ENCODE measurements at regions not wholly inside any gene's neighbourhood (a gene's known extent, or its start where the extent isn't known, plus 50 kb on each side); places are given as distances from the start of the nearest gene placed in this dataset.
A peak's percentile ranks its signal among the peaks of the same experiment; 100 is the strongest.

GRCh38 chr15:68489421-68489820, 57.5 kb upstream of the ITGA11 start:
- no peak for DNase-seq
- Histone ChIP-seq H2BK120ac (ENCODE audit: low read depth, low read length) (no peak overlapping the region), H2AFZ (ENCODE audit: low read depth, low read length) (no peak overlapping the region), H3K9me3 (ENCODE audit: control insufficient read depth, low read length) (peaks cover 3% of the 10 kb centered on the region), H2BK15ac (ENCODE audit: low read depth, poor library complexity, severe bottlenecking) (no peak overlapping the region), H3K18ac (ENCODE audit: low read depth in 1 of 2, low read length in 2 of 2) (peak overlapping the region in 1 of 2 experiments; percentile 25), H2BK12ac (ENCODE audit: low read length in 2 of 2) (peak overlapping the region in 1 of 2 experiments; percentile 38), H3K4me3 (ENCODE audit: insufficient read depth in 1 of 2, low read depth in 1 of 2, low read length in 2 of 2) (no peak overlapping the region), H4K91ac (ENCODE audit: low read length) (no peak overlapping the region), H4K8ac (ENCODE audit: low read length) (no peak overlapping the region), H3K9ac (ENCODE audit: low read length) (no peak overlapping the region), H3K4ac (ENCODE audit: low read depth in 1 of 2, low read length in 2 of 2) (no peak overlapping the region), H3K14ac (ENCODE audit: low read length in 2 of 2) (no peak overlapping the region), H3K4me2 (ENCODE audit: low read length, poor library complexity, severe bottlenecking) (no peak overlapping the region), H3K27ac (ENCODE audit: low read length, poor library complexity, severe bottlenecking) (peak overlapping the region; percentile 96), H3K4me1 (ENCODE audit: control insufficient read depth, insufficient read depth, low read depth, low read length) (peaks cover 47% of the 10 kb centered on the region), H3K79me1 (replicated peaks; ENCODE audit: low read length, poor library complexity, severe bottlenecking) (no peaks in the 10 kb centered on the region), H2BK5ac (ENCODE audit: low read depth, low read length, poor library complexity, severe bottlenecking) (peak overlapping the region; percentile 88), H3K36me3 (ENCODE audit: control insufficient read depth in 1 of 2, insufficient read depth in 2 of 2, low read depth in 1 of 2, low read length in 2 of 2) (no peaks in the 10 kb centered on the region), H3K27me3 (ENCODE audit: control insufficient read depth in 1 of 2, insufficient read depth in 1 of 2, low read length in 2 of 2) (no peaks in the 10 kb centered on the region), H3K23ac (ENCODE audit: low read length in 2 of 2) (no peak overlapping the region), H2AK5ac (ENCODE audit: low read length, severe bottlenecking) (no peak overlapping the region)
- WGBS: 69% methylated on average over 2 of the region's 3 CpGs

- Histone ChIP-seq H3K4ac (ENCODE audit: low read depth in 1 of 2, low read length in 2 of 2) (no peak overlapping the region), H2BK120ac (ENCODE audit: low read depth, low read length) (no peak overlapping the region), H2BK5ac (ENCODE audit: low read depth, low read length, poor library complexity, severe bottlenecking) (no peak overlapping the region), H3K79me1 (replicated peaks; ENCODE audit: low read length, poor library complexity, severe bottlenecking) (no peaks in the 10 kb centered on the region), H3K4me3 (ENCODE audit: insufficient read depth in 1 of 2, low read depth in 1 of 2, low read length in 2 of 2) (no peak overlapping the region), H3K27ac (ENCODE audit: low read length, poor library complexity, severe bottlenecking) (no peak overlapping the region), H4K8ac (ENCODE audit: low read length) (no peak overlapping the region), H3K18ac (ENCODE audit: low read depth in 1 of 2, low read length in 2 of 2) (peak overlapping the region in 1 of 2 experiments; percentile 46), H2BK12ac (ENCODE audit: low read length in 2 of 2) (peak overlapping the region in 1 of 2 experiments; percentile 59), H3K9me3 (ENCODE audit: control insufficient read depth, low read length) (peaks cover 3% of the 10 kb centered on the region), H3K14ac (ENCODE audit: low read length in 2 of 2) (no peak overlapping the region), H3K27me3 (ENCODE audit: control insufficient read depth in 1 of 2, insufficient read depth in 1 of 2, low read length in 2 of 2) (no peaks in the 10 kb centered on the region), H4K91ac (ENCODE audit: low read length) (no peak overlapping the region), H3K9ac (ENCODE audit: low read length) (no peak overlapping the region), H3K4me1 (ENCODE audit: control insufficient read depth, insufficient read depth, low read depth, low read length) (peaks cover 31% of the 10 kb centered on the region), H2BK15ac (ENCODE audit: low read depth, poor library complexity, severe bottlenecking) (no peak overlapping the region), H3K4me2 (ENCODE audit: low read length, poor library complexity, severe bottlenecking) (no peak overlapping the region), H3K36me3 (ENCODE audit: control insufficient read depth in 1 of 2, insufficient read depth in 2 of 2, low read depth in 1 of 2, low read length in 2 of 2) (no peaks in the 10 kb centered on the region), H2AK5ac (ENCODE audit: low read length, severe bottlenecking) (peak overlapping the region; percentile 99), H3K23ac (ENCODE audit: low read length in 2 of 2) (no peak overlapping the region), H2AFZ (ENCODE audit: low read depth, low read length) (no peak overlapping the region)
- DNase-seq: no peak
- WGBS: 97% methylated on average over 4 of the region's 5 CpGs
Observed at GRCh38 chr15:68491415-68492106, 59.6 kb upstream of the ITGA11 start.

GRCh38 chr15:68492855-68493254, 60.9 kb upstream of the ITGA11 start:
- H3K27me3 ChIP-seq (ENCODE audit: control insufficient read depth in 1 of 2, insufficient read depth in 1 of 2, low read length in 2 of 2): no peaks in the 10 kb centered on the region
- H2BK5ac ChIP-seq (ENCODE audit: low read depth, low read length, poor library complexity, severe bottlenecking): no peak overlapping the region
- peak overlapping the region; percentile 56 for H3K27ac ChIP-seq (ENCODE audit: low read length, poor library complexity, severe bottlenecking)
- peaks cover 3% of the 10 kb centered on the region for H3K9me3 ChIP-seq (ENCODE audit: control insufficient read depth, low read length)
- H3K18ac ChIP-seq (ENCODE audit: low read depth in 1 of 2, low read length in 2 of 2): no peak overlapping the region
- H2AFZ ChIP-seq (ENCODE audit: low read depth, low read length): no peak overlapping the region
- no peak for DNase-seq
- no peak overlapping the region for H2BK15ac ChIP-seq (ENCODE audit: low read depth, poor library complexity, severe bottlenecking)
- H2BK12ac ChIP-seq (ENCODE audit: low read length in 2 of 2): peak overlapping the region in 1 of 2 experiments; percentile 39
- H3K14ac ChIP-seq (ENCODE audit: low read length in 2 of 2): peak overlapping the region in 1 of 2 experiments; percentile 58
- H3K4me1 ChIP-seq (ENCODE audit: control insufficient read depth, insufficient read depth, low read depth, low read length): peaks cover 22% of the 10 kb centered on the region
- no peak overlapping the region for H3K4me2 ChIP-seq (ENCODE audit: low read length, poor library complexity, severe bottlenecking)
- no peak overlapping the region for H2BK120ac ChIP-seq (ENCODE audit: low read depth, low read length)
- 82% methylated on average over 3 of the region's 4 CpGs for WGBS
- H3K9ac ChIP-seq (ENCODE audit: low read length): peak overlapping the region; percentile 51
- no peaks in the 10 kb centered on the region for H3K79me1 ChIP-seq (replicated peaks; ENCODE audit: low read length, poor library complexity, severe bottlenecking)
- H3K23ac ChIP-seq (ENCODE audit: low read length in 2 of 2): peak overlapping the region in 1 of 2 experiments; percentile 15
- H3K4ac ChIP-seq (ENCODE audit: low read depth in 1 of 2, low read length in 2 of 2): no peak overlapping the region
- H3K4me3 ChIP-seq (ENCODE audit: insufficient read depth in 1 of 2, low read depth in 1 of 2, low read length in 2 of 2): peak overlapping the region in 1 of 2 experiments; percentile 17
- no peak overlapping the region for H4K8ac ChIP-seq (ENCODE audit: low read length)
- H3K36me3 ChIP-seq (ENCODE audit: control insufficient read depth in 1 of 2, insufficient read depth in 2 of 2, low read depth in 1 of 2, low read length in 2 of 2): no peaks in the 10 kb centered on the region
- peak overlapping the region; percentile 54 for H2AK5ac ChIP-seq (ENCODE audit: low read length, severe bottlenecking)
- H4K91ac ChIP-seq (ENCODE audit: low read length): no peak overlapping the region

GRCh38 chr15:68493629-68494028, 61.7 kb upstream of the ITGA11 start:
- H4K8ac ChIP-seq (ENCODE audit: low read length): no peak overlapping the region
- WGBS: 93% methylated on average over 3 of the region's 3 CpGs
- no peak overlapping the region for H3K4ac ChIP-seq (ENCODE audit: low read depth in 1 of 2, low read length in 2 of 2)
- no peaks in the 10 kb centered on the region for H3K27me3 ChIP-seq (ENCODE audit: control insufficient read depth in 1 of 2, insufficient read depth in 1 of 2, low read length in 2 of 2)
- no peak overlapping the region for H3K23ac ChIP-seq (ENCODE audit: low read length in 2 of 2)
- H3K9ac ChIP-seq (ENCODE audit: low read length): peak overlapping the region; percentile 19
- peaks cover 27% of the 10 kb centered on the region for H3K4me1 ChIP-seq (ENCODE audit: control insufficient read depth, insufficient read depth, low read depth, low read length)
- no peaks in the 10 kb centered on the region for H3K36me3 ChIP-seq (ENCODE audit: control insufficient read depth in 1 of 2, insufficient read depth in 2 of 2, low read depth in 1 of 2, low read length in 2 of 2)
- no peak overlapping the region for H2BK15ac ChIP-seq (ENCODE audit: low read depth, poor library complexity, severe bottlenecking)
- H3K18ac ChIP-seq (ENCODE audit: low read depth in 1 of 2, low read length in 2 of 2): peak overlapping the region; percentile 6 to 16
- no peak overlapping the region for H3K4me3 ChIP-seq (ENCODE audit: insufficient read depth in 1 of 2, low read depth in 1 of 2, low read length in 2 of 2)
- no peaks in the 10 kb centered on the region for H3K79me1 ChIP-seq (replicated peaks; ENCODE audit: low read length, poor library complexity, severe bottlenecking)
- H3K9me3 ChIP-seq (ENCODE audit: control insufficient read depth, low read length): no peaks in the 10 kb centered on the region
- no peak overlapping the region for H4K91ac ChIP-seq (ENCODE audit: low read length)
- H2BK5ac ChIP-seq (ENCODE audit: low read depth, low read length, poor library complexity, severe bottlenecking): no peak overlapping the region
- H3K14ac ChIP-seq (ENCODE audit: low read length in 2 of 2): no peak overlapping the region
- no peak overlapping the region for H2AFZ ChIP-seq (ENCODE audit: low read depth, low read length)
- no peak overlapping the region for H2BK12ac ChIP-seq (ENCODE audit: low read length in 2 of 2)
- peak overlapping the region; percentile 56 for H3K27ac ChIP-seq (ENCODE audit: low read length, poor library complexity, severe bottlenecking)
- no peak overlapping the region for H2BK120ac ChIP-seq (ENCODE audit: low read depth, low read length)
- no peak for DNase-seq
- H3K4me2 ChIP-seq (ENCODE audit: low read length, poor library complexity, severe bottlenecking): no peak overlapping the region
- H2AK5ac ChIP-seq (ENCODE audit: low read length, severe bottlenecking): peak overlapping the region; percentile 94
